ENCODE measurements at regions not wholly inside any gene's neighbourhood (a gene's known extent, or its start where the extent isn't known, plus 50 kb on each side); places are given as distances from the start of the nearest gene placed in this dataset.

DNA sequence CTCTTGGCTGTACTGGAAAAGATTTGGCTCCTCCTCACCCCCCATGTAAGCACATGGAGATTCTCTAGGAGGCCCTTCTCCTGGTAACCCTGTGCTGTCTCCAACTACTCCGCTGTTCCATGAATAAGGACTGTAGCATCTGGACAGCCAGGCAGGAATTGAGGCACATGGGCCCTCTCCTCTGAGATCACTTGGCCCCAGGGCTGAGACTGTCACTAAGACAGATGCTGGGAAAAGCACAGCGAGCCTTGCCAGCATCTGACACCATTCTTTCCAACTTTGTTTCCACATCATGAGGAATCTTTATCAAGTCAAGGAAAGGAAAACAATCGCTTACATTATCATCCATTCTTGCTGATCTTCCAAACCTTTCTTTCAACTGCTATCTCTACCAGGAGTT, 222.6 kb upstream of the INTU start:
- TF ChIP-seq, protein P1, sequence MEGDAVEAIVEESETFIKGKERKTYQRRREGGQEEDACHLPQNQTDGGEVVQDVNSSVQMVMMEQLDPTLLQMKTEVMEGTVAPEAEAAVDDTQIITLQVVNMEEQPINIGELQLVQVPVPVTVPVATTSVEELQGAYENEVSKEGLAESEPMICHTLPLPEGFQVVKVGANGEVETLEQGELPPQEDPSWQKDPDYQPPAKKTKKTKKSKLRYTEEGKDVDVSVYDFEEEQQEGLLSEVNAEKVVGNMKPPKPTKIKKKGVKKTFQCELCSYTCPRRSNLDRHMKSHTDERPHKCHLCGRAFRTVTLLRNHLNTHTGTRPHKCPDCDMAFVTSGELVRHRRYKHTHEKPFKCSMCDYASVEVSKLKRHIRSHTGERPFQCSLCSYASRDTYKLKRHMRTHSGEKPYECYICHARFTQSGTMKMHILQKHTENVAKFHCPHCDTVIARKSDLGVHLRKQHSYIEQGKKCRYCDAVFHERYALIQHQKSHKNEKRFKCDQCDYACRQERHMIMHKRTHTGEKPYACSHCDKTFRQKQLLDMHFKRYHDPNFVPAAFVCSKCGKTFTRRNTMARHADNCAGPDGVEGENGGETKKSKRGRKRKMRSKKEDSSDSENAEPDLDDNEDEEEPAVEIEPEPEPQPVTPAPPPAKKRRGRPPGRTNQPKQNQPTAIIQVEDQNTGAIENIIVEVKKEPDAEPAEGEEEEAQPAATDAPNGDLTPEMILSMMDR (IDR thresholded peaks at IDR 0.05) = no peak
- no peak for TF ChIP-seq ZFX (IDR thresholded peaks at IDR 0.05; ENCODE audit: borderline replicate concordance)

Measured in 22Rv1 (cell line).